Stromal cell of bone marrow (primary cell): ENCODE measurements at regions not wholly inside any gene's neighbourhood (a gene's known extent, or its start where the extent isn't known, plus 50 kb on each side); places are given as distances from the start of the nearest gene placed in this dataset.

Experiments
- DNase-seq: peaks from one replicate; pipeline ENCODE4 v3.0.0-alpha.2; 2012; ENCODE audit warnings: low read depth

DNA sequence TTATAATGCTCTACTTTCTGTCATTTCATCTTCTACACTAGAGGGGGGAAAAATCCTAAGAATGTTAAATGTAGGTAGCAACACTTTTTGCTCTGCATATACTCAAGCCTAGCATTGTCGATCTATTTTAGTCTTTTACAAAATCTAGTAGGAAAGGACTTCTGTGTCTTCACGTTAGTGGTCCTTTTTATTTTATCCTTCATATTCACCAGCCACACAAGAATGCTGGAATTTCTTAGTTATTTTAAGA lies 253.0 kb upstream of the FLRT2 start:
- DNase-seq, result no peak

- no peak for DNase-seq
Observed at GRCh38 chr14:85279407-85279806, 250.5 kb upstream of the FLRT2 start.

DNA sequence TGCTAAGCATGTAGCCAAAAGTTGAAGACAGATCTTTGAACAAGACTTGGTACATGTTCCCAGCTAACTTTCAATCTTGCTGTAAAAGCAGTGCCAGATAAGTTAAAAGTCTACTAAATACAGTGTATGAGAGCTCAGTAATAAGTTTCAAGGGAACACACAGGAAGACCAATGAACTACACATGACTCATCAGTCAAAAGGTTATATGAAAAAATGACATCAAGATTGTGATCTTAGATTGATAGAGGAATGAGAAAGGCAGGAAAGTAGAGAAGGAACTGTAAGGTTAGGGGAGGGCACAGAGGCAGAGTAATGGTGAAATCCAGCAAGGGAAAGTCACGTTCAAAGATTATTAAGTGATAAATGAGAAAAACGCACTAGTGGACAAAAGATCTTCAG lies 249.9 kb upstream of the FLRT2 start:
- DNase-seq, result peak; percentile 7

GRCh38 chr14:85281921-85282320 lies 248.0 kb upstream of the FLRT2 start:
- DNase-seq, result no peak

GRCh38 chr14:85288041-85288440 lies 241.9 kb upstream of the FLRT2 start:
- DNase-seq, result no peak

DNA sequence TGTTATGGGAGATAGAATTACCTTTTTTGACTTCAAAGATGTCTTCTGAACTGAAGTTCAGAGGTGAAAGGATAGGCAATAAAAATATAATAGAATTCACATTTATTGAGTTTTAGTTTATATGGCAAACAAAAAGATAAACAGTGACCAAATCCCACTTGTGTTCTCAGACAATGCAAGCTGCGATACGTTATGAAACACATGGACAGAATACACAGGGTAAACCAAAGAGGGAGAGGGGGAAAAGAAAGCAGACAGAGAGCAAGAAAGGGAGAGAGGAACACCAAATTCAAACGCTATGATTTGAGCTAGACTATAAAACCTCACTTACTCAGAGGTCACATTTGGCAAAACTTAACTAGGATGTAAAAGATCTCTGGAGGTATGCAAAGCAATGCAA lies 238.2 kb upstream of the FLRT2 start:
- DNase-seq, result no peak

DNA sequence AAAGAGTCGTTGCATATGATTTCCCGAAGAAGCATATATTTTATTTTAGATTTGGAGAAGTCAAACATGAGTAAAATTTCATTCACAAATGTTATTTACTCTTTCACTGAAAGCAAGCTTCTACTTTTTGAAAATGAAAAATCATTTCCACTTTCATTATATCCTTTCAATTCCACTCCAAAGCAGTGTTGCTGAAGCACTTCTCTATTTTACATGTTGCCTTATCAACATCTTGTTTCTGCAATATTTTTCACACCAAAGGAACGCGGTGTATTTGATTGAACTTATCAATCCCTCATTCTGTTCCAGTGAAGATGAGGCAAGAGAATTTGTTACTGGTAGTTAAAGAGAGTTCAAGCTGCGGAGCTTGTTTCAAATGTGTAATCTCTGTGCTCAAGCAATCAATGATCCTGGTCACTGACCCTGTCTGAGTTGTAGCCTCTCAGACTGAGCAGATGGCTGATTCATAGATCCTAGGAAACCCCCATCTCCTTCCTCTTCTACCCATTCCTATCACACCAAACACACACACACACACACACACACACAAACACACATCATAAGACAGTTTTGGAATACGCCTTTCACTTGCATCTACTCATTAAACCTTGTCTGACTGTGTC lies 236.2 kb upstream of the FLRT2 start:
- DNase-seq, result no peak

- no peak for DNase-seq
Observed at GRCh38 chr14:85295318-85295717, 234.6 kb upstream of the FLRT2 start.

DNA sequence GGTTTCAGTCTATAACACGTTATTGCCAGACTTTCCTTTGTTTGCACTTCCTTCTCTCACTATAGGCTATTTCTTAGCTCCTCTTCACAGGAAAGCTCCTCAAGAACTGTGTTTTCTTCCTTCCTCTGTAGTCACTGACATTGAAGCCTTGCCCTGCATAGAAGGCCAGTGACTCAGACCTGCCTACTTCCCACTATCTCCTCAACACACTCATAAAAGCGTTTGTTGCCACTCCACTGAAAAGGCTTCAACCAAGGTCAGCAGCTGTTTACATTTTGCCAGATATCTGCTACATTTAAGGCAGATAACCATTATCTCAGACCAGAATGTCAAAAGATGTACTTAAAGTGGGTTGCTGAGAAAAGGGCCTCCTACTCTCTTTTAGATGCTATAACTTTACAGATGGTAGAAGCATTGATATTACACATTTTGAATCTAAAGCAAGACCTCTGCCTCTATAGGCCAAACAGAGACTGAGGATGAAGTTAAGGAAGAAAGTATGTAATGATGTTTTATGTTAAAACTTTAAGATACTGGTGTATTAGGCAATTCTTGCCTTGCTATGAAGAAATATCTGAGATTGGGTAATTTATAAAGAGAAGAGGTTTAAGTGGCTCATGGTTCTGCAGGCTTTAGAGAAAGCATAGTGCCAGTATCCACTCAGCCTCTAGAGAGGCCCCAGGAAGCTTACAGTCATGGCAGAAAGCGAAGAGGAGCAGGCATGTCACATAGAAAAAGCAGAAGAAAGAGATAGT lies 233.3 kb upstream of the FLRT2 start:
- DNase-seq, result no peak

- no peak for DNase-seq
Observed at GRCh38 chr14:85300107-85300506, 229.8 kb upstream of the FLRT2 start.

- no peak for DNase-seq
Observed at GRCh38 chr14:85301506-85301905, 228.4 kb upstream of the FLRT2 start.

DNA sequence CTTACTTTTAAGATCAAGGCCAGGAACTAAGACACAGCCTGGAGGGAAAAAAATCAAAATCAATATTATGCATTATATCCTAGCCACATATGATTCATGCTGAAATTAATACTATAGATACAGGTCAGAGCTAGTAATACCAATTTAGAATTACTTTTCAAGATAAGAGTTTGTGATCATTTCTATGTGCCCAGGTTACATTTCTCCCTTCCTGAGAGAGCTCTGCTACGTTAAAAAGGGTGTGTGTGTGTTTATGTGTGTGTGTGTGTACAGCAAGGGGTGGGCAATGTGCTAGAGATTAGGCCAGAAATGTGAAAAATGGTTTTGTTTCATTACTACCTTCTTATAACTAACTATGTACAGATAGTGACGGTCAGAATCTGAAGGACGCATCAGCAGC lies 223.9 kb upstream of the FLRT2 start:
- DNase-seq, result no peak

GRCh38 chr14:85308531-85309300 lies 221.2 kb upstream of the FLRT2 start:
- no peak for DNase-seq

DNA sequence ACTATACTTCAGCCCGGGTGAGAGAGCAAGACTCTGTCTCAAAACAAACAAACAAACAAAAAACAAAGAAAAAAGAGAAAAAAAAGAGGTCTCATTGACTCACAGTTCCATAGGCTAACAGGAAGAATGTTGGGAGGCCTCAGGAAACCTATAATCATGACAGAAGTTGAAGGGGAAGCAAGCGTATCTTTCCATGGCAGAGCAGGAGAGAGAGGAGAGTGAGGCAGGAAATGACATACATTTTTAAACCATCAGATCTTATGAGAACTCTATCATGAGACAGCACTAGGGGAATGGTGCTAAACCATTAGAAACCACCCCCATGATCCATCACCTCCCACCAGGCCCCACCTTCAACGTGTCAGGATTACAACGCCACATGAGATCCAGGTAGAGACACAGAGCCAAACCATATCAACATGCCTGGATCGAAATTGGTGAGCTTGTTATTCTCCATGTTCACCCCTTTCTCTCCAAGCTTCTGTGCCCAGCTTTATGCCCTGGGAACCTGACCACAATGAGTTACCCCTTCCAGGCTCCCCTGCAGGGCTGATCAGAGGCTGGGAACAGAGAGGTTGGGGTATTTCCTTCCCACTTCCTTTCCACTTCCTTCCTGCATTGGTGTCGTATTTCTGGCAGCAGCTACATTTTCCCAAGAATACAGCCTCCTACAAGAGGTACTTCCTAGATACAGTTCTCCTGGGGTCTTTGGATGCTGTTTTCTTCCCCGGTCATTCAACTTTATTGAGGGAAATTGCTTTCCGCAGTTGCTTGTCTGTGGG lies 219.3 kb upstream of the FLRT2 start:
- no peak for DNase-seq

DNA sequence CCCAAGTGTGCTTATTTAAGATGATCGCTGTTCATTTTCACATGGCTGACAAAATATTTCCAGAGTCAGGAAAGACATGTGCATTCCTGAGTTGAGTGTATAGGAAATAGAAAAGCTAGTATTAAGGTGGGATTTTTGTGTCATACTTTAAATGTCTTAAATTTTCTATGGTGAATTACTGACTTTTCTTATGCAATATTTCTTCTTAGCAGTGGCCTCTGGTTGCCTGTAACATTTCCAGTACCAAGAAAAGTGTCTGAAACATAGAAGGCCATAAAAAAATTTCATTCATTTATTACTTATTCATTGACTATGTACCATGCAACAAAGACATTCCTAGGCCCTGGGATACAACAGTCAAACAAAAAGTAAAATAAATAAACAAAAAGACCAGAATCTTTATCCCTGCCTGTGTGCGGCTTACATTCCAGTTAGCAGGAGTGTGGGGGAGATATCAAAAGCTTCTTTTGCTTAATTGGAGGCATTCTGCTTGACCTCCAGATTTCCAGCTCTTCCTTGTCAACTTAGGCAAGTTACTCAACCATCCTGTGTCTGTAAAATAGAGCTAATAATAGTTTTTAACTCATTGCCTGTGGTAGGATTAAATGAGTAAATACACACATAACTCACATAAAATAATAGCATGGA lies 216.3 kb upstream of the FLRT2 start:
- DNase-seq, result no peak

DNA sequence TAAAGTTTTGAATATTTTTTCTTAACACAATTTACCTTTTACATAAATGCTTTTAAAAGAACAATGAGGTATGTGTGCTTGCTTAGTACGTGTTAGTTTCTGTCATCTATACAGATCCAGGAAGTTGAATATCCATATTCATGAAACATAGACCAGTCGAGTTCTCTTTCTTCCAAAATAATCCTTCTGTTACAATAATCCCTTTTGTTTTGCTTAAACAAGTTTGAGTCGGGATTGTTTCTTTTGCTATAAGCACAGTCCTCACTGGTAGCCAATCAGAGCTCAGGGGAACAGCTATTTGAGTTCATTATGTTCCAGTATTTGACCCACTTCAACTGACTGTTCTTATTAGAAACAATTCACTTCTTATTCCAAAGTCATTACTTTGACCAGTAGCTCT lies 214.7 kb upstream of the FLRT2 start:
- DNase-seq, result no peak

DNA sequence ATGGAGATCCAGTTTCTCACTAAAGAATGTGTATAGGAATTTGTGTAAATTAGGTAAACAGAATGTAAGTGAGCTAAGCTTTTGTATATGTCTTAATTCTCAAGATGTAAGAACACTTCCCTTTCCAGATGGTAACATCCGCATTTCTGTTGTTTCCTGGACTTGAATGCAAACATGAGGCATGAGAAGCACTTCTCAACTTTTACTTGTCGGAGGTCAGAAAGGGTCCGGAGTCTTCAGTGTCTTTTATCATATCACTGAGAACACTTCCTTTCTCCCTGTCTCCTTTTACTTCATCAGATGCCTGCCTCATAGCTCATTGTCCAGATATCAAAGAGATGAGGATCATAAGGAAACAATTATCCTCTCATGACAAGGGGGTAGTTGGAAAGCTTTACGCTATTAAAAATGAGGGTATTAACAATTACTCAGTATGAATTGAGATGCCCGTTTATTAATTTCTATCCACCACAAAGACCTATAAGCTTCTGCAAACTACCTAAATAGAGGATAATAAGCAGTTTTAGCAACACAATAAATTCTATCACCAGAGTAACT lies 214.1 kb upstream of the FLRT2 start:
- no peak for DNase-seq

DNA sequence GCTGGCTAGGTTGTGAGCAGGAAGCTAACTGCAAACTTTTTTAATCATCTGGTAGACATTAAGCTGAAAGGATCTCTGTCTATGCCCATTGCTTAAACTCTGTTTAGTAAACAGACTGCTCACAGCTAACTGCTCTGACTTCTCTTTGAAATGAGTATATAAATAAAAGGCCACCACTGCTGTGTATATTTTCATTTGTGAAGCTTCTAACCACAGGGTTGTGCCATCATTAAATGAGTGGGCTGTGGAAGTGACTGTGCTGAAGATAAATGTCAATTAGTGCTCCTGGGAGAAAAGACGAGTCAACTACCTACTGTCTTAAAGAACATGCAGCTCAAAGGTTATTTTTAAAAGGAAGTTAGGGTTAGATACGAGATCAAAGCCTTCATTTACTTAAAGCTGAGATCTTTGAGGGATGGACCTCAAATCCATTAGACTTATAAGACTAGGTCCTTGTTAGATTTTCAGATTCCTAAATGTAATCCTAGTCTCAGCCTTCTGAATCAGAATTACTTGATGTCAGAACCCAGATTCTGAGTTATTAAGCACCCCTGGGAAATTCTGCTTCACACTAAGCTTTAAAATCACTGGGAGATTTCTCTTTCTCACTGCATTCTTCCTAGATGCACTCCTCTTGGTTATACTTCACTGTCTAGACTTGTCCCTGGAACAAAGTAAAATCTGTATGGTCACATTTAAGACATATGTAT lies 213.1 kb upstream of the FLRT2 start:
- DNase-seq, result no peak

DNA sequence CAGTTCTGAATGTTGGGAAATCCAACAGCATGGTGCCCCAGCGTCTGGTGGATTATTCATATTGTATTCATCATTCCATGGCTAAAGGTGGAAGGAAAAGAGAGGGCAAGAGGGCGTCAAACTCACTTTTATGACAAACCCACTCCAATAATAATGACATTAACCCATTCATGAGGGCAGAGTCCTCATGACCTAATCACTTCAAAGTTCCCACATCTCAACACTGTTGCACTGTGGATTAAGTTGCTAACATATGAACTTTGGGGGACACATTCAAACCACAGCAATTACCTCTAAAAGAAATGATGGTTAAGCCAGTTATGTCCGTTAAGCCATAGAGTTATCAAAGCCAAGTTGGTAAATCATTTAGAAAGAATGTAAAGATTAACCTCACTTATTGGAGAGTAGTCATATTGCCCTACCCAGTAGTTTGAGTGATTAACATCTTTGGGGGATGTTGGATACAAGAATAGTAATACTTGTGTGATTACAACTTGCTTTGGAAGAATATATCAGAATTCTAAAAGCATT lies 212.4 kb upstream of the FLRT2 start:
- peak; percentile 25 for DNase-seq

DNA sequence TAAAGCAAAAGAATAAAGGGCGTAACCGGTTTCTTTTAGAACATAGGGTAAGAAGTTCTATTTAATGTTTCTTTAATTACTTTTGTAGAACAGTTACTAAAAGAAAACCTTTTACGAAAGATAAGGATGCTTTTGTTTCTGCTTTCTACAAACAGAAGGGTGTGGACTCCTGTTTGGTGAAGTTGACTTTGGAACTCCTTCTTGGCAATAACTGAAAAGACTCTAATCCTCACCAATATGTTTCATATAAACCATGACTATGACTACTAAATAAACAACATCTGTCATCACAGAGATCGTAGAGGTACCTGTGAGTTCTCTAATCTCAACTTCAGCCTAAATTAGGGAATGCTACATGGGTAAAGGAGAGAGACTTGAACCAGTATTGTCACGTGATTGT lies 210.8 kb upstream of the FLRT2 start:
- DNase-seq, result no peak
